Astrocyte of the cerebellum (primary cell): ENCODE measurements at regions not wholly inside any gene's neighbourhood (a gene's known extent, or its start where the extent isn't known, plus 50 kb on each side); places are given as distances from the start of the nearest gene placed in this dataset.

ENCODE experiments used
- DNase-seq: peaks from one replicate; pipeline ENCODE4 v3.0.0-alpha.2; 2011; ENCODE audit warnings: low read depth
- H3K4me3 ChIP-seq: 2 replicates; pipeline ENCODE4 v1.5.1; 2011; ENCODE audit warnings: mild to moderate bottlenecking, low read depth, low read length, moderate library complexity
- in situ Hi-C: cut with HindIII; loops from 2 replicates; pipeline ENCODE4 v1.10.0; 2017; ENCODE audit warnings: low sequenced_read_pairs
- TF ChIP-seq, protein P1 (sequence below): IDR thresholded peaks from 2 replicates; pipeline ENCODE4 v1.5.1; 2012; ENCODE audit warnings: low read length, low read depth, moderate library complexity, mild to moderate bottlenecking; ENCODE audit errors: missing control alignments

DNA sequence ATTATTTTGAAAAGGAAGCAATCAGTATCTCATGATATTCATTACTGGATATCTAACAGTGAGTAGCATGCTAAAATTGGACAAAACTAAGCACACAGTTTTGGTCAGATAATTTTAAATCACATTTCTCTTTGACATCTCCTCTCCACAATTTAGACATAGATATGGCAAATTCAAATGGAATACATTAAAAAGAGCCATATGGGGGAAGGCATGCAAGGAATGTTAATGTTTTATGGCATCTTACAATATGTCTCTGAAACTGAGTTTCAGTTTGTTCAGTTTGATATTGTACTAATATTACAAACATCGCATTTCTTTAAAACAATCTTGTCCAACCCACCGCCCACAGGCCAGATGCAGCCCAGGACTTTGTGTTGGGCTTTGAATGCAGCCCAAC lies 151.0 kb downstream of the HTR1A start:
- H3K4me3 ChIP-seq = no peak overlapping the region
- DNase-seq = no peak
- in situ Hi-C loops = no loop called here
- TF ChIP-seq, protein P1, sequence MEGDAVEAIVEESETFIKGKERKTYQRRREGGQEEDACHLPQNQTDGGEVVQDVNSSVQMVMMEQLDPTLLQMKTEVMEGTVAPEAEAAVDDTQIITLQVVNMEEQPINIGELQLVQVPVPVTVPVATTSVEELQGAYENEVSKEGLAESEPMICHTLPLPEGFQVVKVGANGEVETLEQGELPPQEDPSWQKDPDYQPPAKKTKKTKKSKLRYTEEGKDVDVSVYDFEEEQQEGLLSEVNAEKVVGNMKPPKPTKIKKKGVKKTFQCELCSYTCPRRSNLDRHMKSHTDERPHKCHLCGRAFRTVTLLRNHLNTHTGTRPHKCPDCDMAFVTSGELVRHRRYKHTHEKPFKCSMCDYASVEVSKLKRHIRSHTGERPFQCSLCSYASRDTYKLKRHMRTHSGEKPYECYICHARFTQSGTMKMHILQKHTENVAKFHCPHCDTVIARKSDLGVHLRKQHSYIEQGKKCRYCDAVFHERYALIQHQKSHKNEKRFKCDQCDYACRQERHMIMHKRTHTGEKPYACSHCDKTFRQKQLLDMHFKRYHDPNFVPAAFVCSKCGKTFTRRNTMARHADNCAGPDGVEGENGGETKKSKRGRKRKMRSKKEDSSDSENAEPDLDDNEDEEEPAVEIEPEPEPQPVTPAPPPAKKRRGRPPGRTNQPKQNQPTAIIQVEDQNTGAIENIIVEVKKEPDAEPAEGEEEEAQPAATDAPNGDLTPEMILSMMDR = no peak

DNA sequence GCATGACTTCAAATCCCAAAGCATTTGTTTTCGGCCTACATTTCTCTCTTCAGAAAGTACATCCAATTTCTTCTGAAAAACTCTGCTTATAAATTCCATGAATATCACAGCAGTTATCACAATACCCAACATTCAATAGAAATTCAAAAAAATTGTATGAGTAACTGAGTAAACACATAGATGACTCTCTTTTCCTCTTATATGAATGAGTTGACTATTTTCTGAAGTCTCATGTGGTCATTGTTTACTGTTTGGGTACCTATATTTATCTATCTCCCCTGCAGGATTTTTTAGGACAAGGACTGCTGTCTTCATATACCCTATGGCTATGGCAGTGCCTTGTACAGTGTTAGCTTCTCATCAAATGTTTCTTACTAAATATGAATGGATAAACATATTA lies 157.1 kb downstream of the HTR1A start:
- in situ Hi-C loops = no loop called here
- no peak overlapping the region for H3K4me3 ChIP-seq
- DNase-seq = no peak
- TF ChIP-seq, protein P1 = no peak

DNA sequence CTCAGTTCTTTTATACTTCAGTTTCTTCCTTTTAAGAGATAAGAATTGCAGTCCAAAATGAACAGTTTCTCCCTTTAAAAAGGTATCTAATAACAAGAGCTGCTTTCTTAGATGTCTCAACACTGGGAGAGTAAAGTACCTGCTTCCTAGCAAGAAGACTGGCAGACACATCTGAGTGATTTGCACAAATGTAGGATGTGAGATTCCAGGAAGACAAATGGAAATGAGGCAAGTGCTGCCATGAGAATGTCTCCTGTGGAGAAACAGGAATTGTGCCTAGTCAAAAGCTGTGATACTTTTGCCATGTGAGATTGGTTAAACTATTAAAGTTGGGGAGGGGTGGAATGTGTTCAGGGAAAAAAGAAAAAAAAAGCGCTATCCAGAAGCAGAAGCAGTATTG lies 159.1 kb downstream of the HTR1A start:
- in situ Hi-C loops = no loop called here
- no peak overlapping the region for H3K4me3 ChIP-seq
- no peak for DNase-seq
- TF ChIP-seq, protein P1 = no peak

DNA sequence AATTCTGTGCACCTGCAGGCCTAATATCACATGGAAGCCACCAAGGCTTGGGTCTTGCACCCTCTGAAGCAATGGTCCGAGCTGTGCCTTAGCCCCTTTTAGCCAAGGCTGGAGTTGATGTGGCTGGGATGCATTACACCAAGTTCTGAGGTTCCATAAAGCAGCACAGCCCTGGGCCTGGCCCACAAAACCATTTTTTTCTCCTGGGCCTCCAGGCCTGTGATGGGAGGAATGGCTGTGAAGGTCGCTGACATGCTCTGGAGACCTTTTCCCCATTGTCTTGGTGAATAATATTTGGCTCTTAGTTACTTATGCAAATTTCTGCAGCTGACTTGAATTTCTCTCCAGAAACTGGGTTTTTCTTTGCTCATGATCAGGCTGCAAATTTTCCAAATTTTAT lies 167.3 kb downstream of the HTR1A start:
- H3K4me3 ChIP-seq = no peak overlapping the region

DNA sequence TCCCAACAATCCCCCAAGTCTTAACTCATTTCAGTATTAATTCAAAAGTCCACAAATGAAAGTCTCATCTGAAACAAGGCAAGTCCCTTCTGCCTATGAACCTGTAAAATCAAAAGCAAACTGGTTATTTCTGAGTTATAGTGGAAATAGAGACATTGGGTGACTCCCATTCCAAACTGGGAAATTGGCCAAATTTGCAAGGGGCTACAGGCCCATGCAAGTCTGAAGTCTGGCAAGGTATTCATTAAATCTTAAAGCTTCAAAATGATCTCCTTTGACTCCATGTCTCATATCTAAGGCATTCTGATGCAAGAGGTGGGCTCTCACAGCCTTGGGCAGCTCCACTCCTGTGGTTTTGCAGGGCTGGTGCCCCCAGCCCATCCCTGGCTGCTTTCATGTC lies 167.9 kb downstream of the HTR1A start:
- no peak overlapping the region for H3K4me3 ChIP-seq
- no peak for DNase-seq
- in situ Hi-C loops = no loop called here
- TF ChIP-seq, protein P1 = no peak

More for the DNA sequence above, 167.3 kb downstream of the HTR1A start:
- in situ Hi-C loops = no loop called here
- TF ChIP-seq, protein P1 = no peak
- no peak for DNase-seq

DNA sequence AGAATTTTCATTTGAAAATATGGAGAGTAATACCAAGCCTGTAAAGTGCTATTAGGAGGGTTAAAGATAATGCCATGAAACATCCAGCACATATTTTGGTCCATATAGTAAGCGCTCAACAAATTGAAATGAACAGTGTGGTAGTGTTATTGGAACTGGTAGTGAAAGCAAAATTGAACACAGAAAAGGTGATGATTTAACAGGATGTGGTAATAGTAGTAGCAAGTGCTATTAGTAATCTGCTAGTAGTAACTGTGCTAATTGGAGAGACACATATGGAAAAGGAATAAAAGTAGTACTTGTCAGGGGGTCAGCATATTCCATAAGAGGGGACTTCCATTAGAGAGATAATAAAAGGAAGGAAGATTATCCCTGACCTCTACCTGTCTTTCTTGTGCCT lies 187.3 kb downstream of the HTR1A start:
- no peak for DNase-seq
- H3K4me3 ChIP-seq = no peak overlapping the region
- in situ Hi-C loops = no loop called here
- TF ChIP-seq, protein P1 = no peak

DNA sequence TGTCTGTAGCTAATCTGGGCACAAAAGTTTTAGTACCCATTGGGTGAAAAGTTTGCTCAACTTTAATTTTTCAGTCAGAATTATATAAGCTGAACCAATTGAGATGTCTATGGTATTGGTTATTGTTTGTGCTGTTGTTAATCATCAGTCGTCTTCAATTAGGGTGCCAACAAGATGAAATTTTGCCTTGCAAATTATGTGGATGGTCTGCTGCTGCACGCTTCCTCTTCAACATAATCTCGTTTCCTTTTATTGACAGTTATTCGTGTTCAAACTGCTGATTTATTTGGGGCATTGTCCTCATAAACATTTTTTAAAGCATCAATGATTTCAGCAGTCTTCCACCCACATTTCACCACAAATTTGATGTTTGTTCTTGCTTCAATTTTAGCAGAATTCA lies 194.0 kb downstream of the HTR1A start:
- no peak overlapping the region for H3K4me3 ChIP-seq
- TF ChIP-seq, protein P1 = no peak
- in situ Hi-C loops = no loop called here
- DNase-seq = no peak
